MV-4-11 (cell line): ENCODE measurements at regions not wholly inside any gene's neighbourhood (a gene's known extent, or its start where the extent isn't known, plus 50 kb on each side); places are given as distances from the start of the nearest gene placed in this dataset.

Experiments used
- DNase-seq: peaks from one replicate; lab custom pipeline; 2025; lab: John Stamatoyannopoulos, UW

- DNase-seq = no peak
These were observed 310.9 kb upstream of the KCNJ16 start for GRCh38 chr17:69764146-69764545.

DNA sequence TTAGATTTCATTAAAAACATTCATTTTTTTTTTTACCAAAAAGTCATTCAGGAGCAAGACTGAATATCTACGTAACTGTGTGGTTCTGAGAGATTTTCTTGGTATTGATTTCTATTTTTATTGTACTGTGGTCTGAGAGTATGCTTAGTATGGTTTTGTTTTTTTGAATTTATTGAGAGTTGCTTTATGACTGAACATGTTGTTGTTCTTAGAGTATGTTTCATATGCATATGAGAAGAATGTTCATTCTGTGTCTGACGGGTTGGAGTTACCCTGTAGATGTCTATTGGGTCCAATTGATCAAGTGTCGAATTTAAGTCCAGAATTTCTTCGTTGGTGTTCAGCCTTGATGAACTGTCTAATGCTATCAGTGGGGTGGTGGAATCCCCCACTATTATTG is 306.0 kb upstream of the KCNJ16 start:
- DNase-seq = no peak

GRCh38 chr17:69773081-69773480 is 301.9 kb upstream of the KCNJ16 start:
- DNase-seq = no peak

GRCh38 chr17:69779378-69780214 is 295.4 kb upstream of the KCNJ16 start:
- no peak for DNase-seq

GRCh38 chr17:69783865-69784264 is 291.2 kb upstream of the KCNJ16 start:
- DNase-seq = no peak

- DNase-seq = no peak
These were observed 286.1 kb upstream of the KCNJ16 start for GRCh38 chr17:69788957-69789356.

DNA sequence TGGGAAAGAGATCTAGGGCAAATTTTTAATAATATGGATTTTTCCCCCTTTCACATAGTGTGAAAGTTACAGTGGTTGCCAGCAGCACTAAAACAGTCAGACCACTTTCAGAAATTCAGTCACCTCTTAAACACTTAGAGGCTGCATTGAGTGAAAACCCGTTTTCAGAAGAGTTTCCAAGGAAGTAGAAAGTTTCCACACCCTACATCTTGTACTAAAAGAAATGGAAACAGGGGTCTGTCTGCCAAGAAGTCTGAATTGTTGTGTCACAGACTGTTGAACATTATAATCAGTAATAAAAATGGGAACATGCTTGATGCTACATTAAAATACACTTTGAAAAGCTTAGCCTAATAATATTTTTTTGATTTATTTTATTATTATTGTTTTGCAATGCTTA is 278.9 kb upstream of the KCNJ16 start:
- no peak for DNase-seq

DNA sequence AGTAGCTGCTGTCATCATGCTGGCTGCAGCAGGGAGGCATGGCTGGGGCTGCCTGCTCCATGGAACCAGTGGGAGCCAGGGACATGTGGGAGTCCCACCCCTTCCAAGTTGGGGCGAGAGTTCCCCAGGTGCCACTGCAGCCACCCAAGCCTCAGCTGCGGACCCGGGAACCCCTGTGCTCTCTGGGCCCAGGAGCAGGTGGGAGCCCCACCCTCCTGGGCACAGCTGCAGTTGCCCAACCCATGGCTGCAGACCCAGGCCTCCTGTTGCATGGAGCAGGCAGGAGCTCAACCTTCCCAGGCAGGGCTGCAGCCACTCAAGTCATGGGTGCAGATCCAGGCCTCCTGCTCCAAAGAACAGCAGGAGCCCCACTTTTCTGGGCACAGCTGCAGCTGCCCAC is 274.2 kb upstream of the KCNJ16 start:
- no peak for DNase-seq

GRCh38 chr17:69801368-69801767 is 273.7 kb upstream of the KCNJ16 start:
- no peak for DNase-seq

GRCh38 chr17:69802045-69802740 is 272.8 kb upstream of the KCNJ16 start:
- DNase-seq = no peak

GRCh38 chr17:69809331-69809730 is 265.7 kb upstream of the KCNJ16 start:
- DNase-seq = no peak

DNA sequence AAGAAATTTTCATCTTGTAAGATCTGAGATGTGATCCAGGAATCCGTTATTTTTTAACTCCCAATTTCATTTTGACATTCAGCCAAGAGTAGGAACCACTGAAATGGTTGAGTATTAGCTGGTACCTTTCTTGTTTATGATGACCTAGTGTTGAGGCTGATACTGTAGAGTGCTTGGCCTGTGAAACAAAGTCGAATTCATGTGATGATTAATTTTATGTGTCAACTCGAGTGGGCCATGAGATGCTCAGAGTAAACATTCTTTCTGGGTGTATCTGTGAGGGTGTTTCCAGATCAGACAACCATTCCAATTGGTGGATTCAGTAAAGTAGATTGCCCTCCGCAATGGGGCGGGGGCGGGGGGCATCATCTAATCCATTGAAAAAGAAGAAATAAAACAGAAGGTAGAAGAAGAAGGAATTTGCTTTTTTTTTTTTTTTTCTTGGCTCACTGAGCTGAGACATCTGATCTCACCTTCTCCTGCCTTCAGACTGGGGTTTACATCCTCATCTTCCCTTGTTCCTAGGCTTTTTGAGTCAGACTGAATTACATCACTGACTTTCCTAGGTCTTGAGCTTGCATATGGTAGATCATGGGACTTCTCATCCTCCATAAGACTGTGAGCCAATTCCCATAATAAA is 264.6 kb upstream of the KCNJ16 start:
- DNase-seq = no peak

DNA sequence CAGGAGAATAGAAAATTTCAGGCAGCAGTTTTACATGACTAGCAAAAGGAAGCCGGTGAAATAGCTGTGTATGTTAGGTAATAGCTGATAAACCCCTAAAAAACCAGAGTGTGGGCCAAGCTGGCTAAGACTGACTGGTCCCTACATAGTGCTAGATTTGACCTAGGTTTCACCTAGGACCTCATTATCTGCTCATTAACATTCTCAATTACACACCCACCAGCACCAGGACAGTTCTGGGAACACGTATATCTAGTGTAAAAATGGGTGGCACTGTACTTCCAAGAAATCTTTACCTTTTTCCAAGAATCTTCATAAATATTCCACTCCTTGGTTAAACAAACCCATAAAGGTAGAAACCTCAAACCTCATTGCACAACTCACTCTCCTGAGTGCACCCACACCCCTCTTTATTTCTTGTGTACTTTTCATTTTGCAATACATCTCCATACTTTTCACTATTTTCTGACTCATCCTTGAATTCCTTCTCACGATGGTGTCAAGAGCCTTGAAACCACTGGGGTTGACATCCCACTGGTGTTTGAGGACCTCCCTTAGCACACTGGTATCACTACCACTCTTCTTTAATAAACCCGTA is 262.7 kb upstream of the KCNJ16 start:
- DNase-seq = no peak

GRCh38 chr17:69814031-69814430 is 261.0 kb upstream of the KCNJ16 start:
- DNase-seq = no peak

GRCh38 chr17:69815406-69815805 is 259.6 kb upstream of the KCNJ16 start:
- DNase-seq = no peak

DNA sequence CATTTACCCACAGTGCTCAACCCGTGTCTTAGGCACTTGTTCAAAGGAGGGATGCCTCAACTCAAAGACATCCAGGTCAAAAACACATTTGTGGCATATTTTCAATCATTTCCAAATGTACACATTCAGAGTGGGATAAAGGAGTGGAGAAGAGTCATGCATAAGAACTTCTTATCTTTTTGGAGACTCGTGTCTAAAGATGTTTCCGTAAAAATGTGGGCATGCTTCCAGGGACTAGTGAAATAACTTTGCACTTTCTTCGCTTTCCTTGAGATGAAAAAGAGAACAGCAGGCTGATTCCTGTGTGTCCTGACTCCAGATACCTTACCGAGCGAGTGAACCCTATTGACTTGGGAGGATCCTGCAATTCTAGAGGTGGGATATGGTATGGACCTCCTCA is 256.6 kb upstream of the KCNJ16 start:
- no peak for DNase-seq

DNA sequence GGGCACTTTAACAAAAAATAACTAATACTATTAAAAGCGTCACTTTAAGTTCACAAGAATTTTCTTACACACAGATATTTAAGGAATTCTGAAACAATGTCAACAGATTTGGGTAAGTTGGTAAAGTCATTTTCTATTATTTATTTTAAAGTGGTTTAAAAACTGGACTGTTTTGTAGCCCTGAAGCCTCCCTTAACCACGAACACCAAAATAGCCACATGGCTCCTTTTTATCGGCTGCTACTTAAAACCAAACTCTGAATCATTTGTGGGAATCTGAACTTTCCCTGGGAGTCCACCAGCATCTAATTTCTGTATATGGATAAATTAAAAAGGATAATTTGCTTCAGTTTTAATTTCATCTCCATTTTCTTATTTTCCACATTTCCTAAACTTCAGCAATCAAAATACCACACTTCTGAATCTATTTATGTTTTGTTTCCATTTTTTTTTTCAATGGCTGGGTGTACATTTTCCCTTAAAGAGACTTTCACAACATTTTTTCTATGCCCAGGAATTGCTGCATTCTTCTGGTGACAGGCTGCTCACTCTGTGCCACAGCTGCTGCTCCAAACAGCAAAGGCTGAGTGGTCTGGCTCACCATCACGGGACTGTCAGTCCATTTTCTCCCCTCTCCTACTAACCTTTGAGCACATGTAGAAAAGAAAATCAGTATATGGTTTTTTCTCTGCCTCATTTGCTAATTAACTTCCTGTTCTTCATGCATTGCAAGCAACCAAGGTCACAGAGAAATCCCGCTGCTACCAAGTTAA is 255.5 kb upstream of the KCNJ16 start:
- no peak for DNase-seq

GRCh38 chr17:69820876-69821473 is 254.1 kb upstream of the KCNJ16 start:
- DNase-seq = no peak

GRCh38 chr17:69822314-69822875 is 252.6 kb upstream of the KCNJ16 start:
- DNase-seq = no peak

DNA sequence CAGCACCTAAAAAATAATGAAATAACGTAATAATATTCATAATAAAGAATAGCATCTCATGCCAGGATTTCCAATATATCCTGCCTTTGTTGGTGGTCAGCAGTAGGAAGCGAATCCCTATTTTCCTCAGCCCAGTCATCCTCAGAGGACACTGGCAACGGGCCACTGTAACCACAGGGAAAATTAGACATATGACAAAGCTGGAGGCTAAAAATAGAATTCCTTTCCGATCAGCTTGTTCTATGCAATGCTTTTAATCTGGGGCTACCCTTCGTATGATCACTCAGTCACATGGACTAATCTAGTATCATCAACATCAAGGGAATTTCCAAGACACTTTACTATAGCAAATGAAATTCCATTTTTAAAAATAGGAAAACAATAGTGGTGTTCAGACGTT is 246.9 kb upstream of the KCNJ16 start:
- DNase-seq = no peak

- no peak for DNase-seq
These were observed 240.5 kb upstream of the KCNJ16 start for GRCh38 chr17:69834494-69834893.
